ENCODE measurements at regions not wholly inside any gene's neighbourhood (a gene's known extent, or its start where the extent isn't known, plus 50 kb on each side); places are given as distances from the start of the nearest gene placed in this dataset.

GRCh38 chr4:126486377-126486776 lies 1146.4 kb upstream of the INTU start:
- TF ChIP-seq, protein P1, sequence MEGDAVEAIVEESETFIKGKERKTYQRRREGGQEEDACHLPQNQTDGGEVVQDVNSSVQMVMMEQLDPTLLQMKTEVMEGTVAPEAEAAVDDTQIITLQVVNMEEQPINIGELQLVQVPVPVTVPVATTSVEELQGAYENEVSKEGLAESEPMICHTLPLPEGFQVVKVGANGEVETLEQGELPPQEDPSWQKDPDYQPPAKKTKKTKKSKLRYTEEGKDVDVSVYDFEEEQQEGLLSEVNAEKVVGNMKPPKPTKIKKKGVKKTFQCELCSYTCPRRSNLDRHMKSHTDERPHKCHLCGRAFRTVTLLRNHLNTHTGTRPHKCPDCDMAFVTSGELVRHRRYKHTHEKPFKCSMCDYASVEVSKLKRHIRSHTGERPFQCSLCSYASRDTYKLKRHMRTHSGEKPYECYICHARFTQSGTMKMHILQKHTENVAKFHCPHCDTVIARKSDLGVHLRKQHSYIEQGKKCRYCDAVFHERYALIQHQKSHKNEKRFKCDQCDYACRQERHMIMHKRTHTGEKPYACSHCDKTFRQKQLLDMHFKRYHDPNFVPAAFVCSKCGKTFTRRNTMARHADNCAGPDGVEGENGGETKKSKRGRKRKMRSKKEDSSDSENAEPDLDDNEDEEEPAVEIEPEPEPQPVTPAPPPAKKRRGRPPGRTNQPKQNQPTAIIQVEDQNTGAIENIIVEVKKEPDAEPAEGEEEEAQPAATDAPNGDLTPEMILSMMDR (IDR thresholded peaks at IDR 0.05; ENCODE audit: low read depth, low read length, missing input control) = no peak
- TF ChIP-seq RAD21 (IDR thresholded peaks at IDR 0.05) (no peak), EGR1 (IDR thresholded peaks at IDR 0.05; ENCODE audit: low read depth in 2 of 2) (no peak), REST (IDR thresholded peaks at IDR 0.05) (no peak), JUND (IDR thresholded peaks at IDR 0.05) (no peak), FOXA1 (IDR thresholded peaks at IDR 0.05) (no peak), TAF1 (conservative IDR thresholded peaks at IDR 0.05) (no peak), SP1 (IDR thresholded peaks at IDR 0.05) (no peak)
- TF ChIP-seq, protein P2, sequence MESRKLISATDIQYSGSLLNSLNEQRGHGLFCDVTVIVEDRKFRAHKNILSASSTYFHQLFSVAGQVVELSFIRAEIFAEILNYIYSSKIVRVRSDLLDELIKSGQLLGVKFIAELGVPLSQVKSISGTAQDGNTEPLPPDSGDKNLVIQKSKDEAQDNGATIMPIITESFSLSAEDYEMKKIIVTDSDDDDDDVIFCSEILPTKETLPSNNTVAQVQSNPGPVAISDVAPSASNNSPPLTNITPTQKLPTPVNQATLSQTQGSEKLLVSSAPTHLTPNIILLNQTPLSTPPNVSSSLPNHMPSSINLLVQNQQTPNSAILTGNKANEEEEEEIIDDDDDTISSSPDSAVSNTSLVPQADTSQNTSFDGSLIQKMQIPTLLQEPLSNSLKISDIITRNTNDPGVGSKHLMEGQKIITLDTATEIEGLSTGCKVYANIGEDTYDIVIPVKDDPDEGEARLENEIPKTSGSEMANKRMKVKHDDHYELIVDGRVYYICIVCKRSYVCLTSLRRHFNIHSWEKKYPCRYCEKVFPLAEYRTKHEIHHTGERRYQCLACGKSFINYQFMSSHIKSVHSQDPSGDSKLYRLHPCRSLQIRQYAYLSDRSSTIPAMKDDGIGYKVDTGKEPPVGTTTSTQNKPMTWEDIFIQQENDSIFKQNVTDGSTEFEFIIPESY (IDR thresholded peaks at IDR 0.05) = no peak
